ENCODE measurements at regions not wholly inside any gene's neighbourhood (a gene's known extent, or its start where the extent isn't known, plus 50 kb on each side); places are given as distances from the start of the nearest gene placed in this dataset.

GRCh38 chr20:48531505-48531904 lies 296.3 kb downstream of the PREX1 start:
- WGBS (ENCODE audit: extremely low coverage, insufficient coverage, insufficient read length): no CpG with 5 or more reads among the region's 2 CpGs
- no peak overlapping the region for H3K14ac ChIP-seq (ENCODE audit: low read length)

GRCh38 chr20:48530957-48531356 lies 296.8 kb downstream of the PREX1 start:
- H2BK120ac ChIP-seq (ENCODE audit: insufficient read depth, low read length, poor library complexity): no peak overlapping the region
- no peak overlapping the region for H3K27ac ChIP-seq (ENCODE audit: low read depth, low read length)
- H3K4me2 ChIP-seq (ENCODE audit: low read length): no peak overlapping the region
- H3K4ac ChIP-seq (ENCODE audit: low read depth, low read length): no peak overlapping the region
- DNase-seq: no peak
- no peak overlapping the region for H3K9ac ChIP-seq (ENCODE audit: low read length)
- no peak overlapping the region for H2AFZ ChIP-seq (ENCODE audit: insufficient read depth, low read length, poor library complexity)
- no peak overlapping the region for H3K23ac ChIP-seq (ENCODE audit: low read length)
- no peak overlapping the region for H3K4me3 ChIP-seq (ENCODE audit: low read depth, low read length)
- H2AK5ac ChIP-seq (ENCODE audit: low read length): no peak overlapping the region
- no peaks in the 10 kb centered on the region for H3K27me3 ChIP-seq (ENCODE audit: insufficient read depth, low read length)
- no peak overlapping the region for H4K12ac ChIP-seq (ENCODE audit: low read depth, low read length)
- no peak overlapping the region for H2BK5ac ChIP-seq (ENCODE audit: low read depth, low read length, poor library complexity)
- H2BK12ac ChIP-seq (ENCODE audit: low read length): no peak overlapping the region
- H3K79me2 ChIP-seq (ENCODE audit: control insufficient read depth, insufficient read depth, low read length, poor library complexity): no peaks in the 10 kb centered on the region
- H3K18ac ChIP-seq (ENCODE audit: low read length): no peak overlapping the region
- no peak overlapping the region for H4K91ac ChIP-seq (ENCODE audit: low read depth, low read length)
- H4K8ac ChIP-seq (ENCODE audit: low read depth, low read length): no peak overlapping the region
- H3K79me1 ChIP-seq (ENCODE audit: low read length): no peaks in the 10 kb centered on the region
- no peaks in the 10 kb centered on the region for H3K4me1 ChIP-seq (ENCODE audit: control insufficient read depth in 1 of 2, insufficient read depth in 2 of 2, low read length in 2 of 2)
- no CpG with 5 or more reads among the region's 5 CpGs for WGBS (ENCODE audit: extremely low coverage, insufficient coverage, insufficient read length)
- H3K14ac ChIP-seq (ENCODE audit: low read length): no peak overlapping the region
- H3K9me3 ChIP-seq (ENCODE audit: insufficient read depth, low read depth, low read length): no peaks in the 10 kb centered on the region
- no peaks in the 10 kb centered on the region for H3K36me3 ChIP-seq (ENCODE audit: control insufficient read depth in 1 of 2, insufficient read depth in 2 of 2, low read length in 2 of 2)

More at GRCh38 chr20:48531505-48531904, 296.3 kb downstream of the PREX1 start:
- Histone ChIP-seq H3K9me3 (ENCODE audit: insufficient read depth, low read depth, low read length) (no peaks in the 10 kb centered on the region), H3K36me3 (ENCODE audit: control insufficient read depth in 1 of 2, insufficient read depth in 2 of 2, low read length in 2 of 2) (no peaks in the 10 kb centered on the region), H3K27me3 (ENCODE audit: insufficient read depth, low read length) (no peaks in the 10 kb centered on the region), H4K8ac (ENCODE audit: low read depth, low read length) (no peak overlapping the region), H3K27ac (ENCODE audit: low read depth, low read length) (no peak overlapping the region), H2BK5ac (ENCODE audit: low read depth, low read length, poor library complexity) (no peak overlapping the region), H3K9ac (ENCODE audit: low read length) (no peak overlapping the region), H2BK12ac (ENCODE audit: low read length) (no peak overlapping the region), H3K4me3 (ENCODE audit: low read depth, low read length) (no peak overlapping the region), H3K18ac (ENCODE audit: low read length) (no peak overlapping the region), H4K12ac (ENCODE audit: low read depth, low read length) (no peak overlapping the region), H2AK5ac (ENCODE audit: low read length) (no peak overlapping the region), H2AFZ (ENCODE audit: insufficient read depth, low read length, poor library complexity) (no peak overlapping the region), H4K91ac (ENCODE audit: low read depth, low read length) (no peak overlapping the region), H3K4me2 (ENCODE audit: low read length) (no peak overlapping the region), H3K4me1 (ENCODE audit: control insufficient read depth in 1 of 2, insufficient read depth in 2 of 2, low read length in 2 of 2) (no peaks in the 10 kb centered on the region), H3K79me1 (ENCODE audit: low read length) (no peaks in the 10 kb centered on the region), H3K4ac (ENCODE audit: low read depth, low read length) (no peak overlapping the region), H3K79me2 (ENCODE audit: control insufficient read depth, insufficient read depth, low read length, poor library complexity) (no peaks in the 10 kb centered on the region), H3K23ac (ENCODE audit: low read length) (no peak overlapping the region), H2BK120ac (ENCODE audit: insufficient read depth, low read length, poor library complexity) (no peak overlapping the region)
- no peak for DNase-seq

GRCh38 chr20:48528346-48528745 lies 299.5 kb downstream of the PREX1 start:
- H3K36me3 ChIP-seq (ENCODE audit: control insufficient read depth in 1 of 2, insufficient read depth in 2 of 2, low read length in 2 of 2): no peaks in the 10 kb centered on the region
- no peak overlapping the region for H3K27ac ChIP-seq (ENCODE audit: low read depth, low read length)
- DNase-seq: no peak
- H2AK5ac ChIP-seq (ENCODE audit: low read length): no peak overlapping the region
- no peak overlapping the region for H4K12ac ChIP-seq (ENCODE audit: low read depth, low read length)
- H3K4me3 ChIP-seq (ENCODE audit: low read depth, low read length): no peak overlapping the region
- H2BK12ac ChIP-seq (ENCODE audit: low read length): no peak overlapping the region
- H3K27me3 ChIP-seq (ENCODE audit: insufficient read depth, low read length): no peaks in the 10 kb centered on the region
- no peak overlapping the region for H3K14ac ChIP-seq (ENCODE audit: low read length)
- H4K8ac ChIP-seq (ENCODE audit: low read depth, low read length): no peak overlapping the region
- H3K79me1 ChIP-seq (ENCODE audit: low read length): no peaks in the 10 kb centered on the region
- H3K9ac ChIP-seq (ENCODE audit: low read length): no peak overlapping the region
- no peaks in the 10 kb centered on the region for H3K79me2 ChIP-seq (ENCODE audit: control insufficient read depth, insufficient read depth, low read length, poor library complexity)
- no peak overlapping the region for H2AFZ ChIP-seq (ENCODE audit: insufficient read depth, low read length, poor library complexity)
- H3K9me3 ChIP-seq (ENCODE audit: insufficient read depth, low read depth, low read length): no peaks in the 10 kb centered on the region
- no peak overlapping the region for H2BK120ac ChIP-seq (ENCODE audit: insufficient read depth, low read length, poor library complexity)
- no peak overlapping the region for H4K91ac ChIP-seq (ENCODE audit: low read depth, low read length)
- WGBS (ENCODE audit: extremely low coverage, insufficient coverage, insufficient read length): no CpG with 5 or more reads among the region's 7 CpGs
- H3K4me1 ChIP-seq (ENCODE audit: control insufficient read depth in 1 of 2, insufficient read depth in 2 of 2, low read length in 2 of 2): no peaks in the 10 kb centered on the region
- no peak overlapping the region for H3K23ac ChIP-seq (ENCODE audit: low read length)
- H3K4me2 ChIP-seq (ENCODE audit: low read length): no peak overlapping the region
- no peak overlapping the region for H3K4ac ChIP-seq (ENCODE audit: low read depth, low read length)
- no peak overlapping the region for H2BK5ac ChIP-seq (ENCODE audit: low read depth, low read length, poor library complexity)
- H3K18ac ChIP-seq (ENCODE audit: low read length): no peak overlapping the region

- Histone ChIP-seq H3K27me3 (ENCODE audit: insufficient read depth, low read length) (no peaks in the 10 kb centered on the region), H3K36me3 (ENCODE audit: control insufficient read depth in 1 of 2, insufficient read depth in 2 of 2, low read length in 2 of 2) (no peaks in the 10 kb centered on the region), H3K9ac (ENCODE audit: low read length) (no peak overlapping the region), H3K9me3 (ENCODE audit: insufficient read depth, low read depth, low read length) (no peaks in the 10 kb centered on the region), H4K91ac (ENCODE audit: low read depth, low read length) (no peak overlapping the region), H4K8ac (ENCODE audit: low read depth, low read length) (no peak overlapping the region), H3K18ac (ENCODE audit: low read length) (no peak overlapping the region), H3K4me2 (ENCODE audit: low read length) (no peak overlapping the region), H3K79me2 (ENCODE audit: control insufficient read depth, insufficient read depth, low read length, poor library complexity) (no peaks in the 10 kb centered on the region), H2AFZ (ENCODE audit: insufficient read depth, low read length, poor library complexity) (no peak overlapping the region), H2AK5ac (ENCODE audit: low read length) (no peak overlapping the region), H2BK5ac (ENCODE audit: low read depth, low read length, poor library complexity) (no peak overlapping the region), H3K14ac (ENCODE audit: low read length) (no peak overlapping the region), H3K23ac (ENCODE audit: low read length) (no peak overlapping the region), H2BK120ac (ENCODE audit: insufficient read depth, low read length, poor library complexity) (no peak overlapping the region), H3K4me3 (ENCODE audit: low read depth, low read length) (no peak overlapping the region), H4K12ac (ENCODE audit: low read depth, low read length) (no peak overlapping the region), H3K4ac (ENCODE audit: low read depth, low read length) (no peak overlapping the region), H3K79me1 (ENCODE audit: low read length) (no peaks in the 10 kb centered on the region), H2BK12ac (ENCODE audit: low read length) (no peak overlapping the region), H3K4me1 (ENCODE audit: control insufficient read depth in 1 of 2, insufficient read depth in 2 of 2, low read length in 2 of 2) (no peaks in the 10 kb centered on the region), H3K27ac (ENCODE audit: low read depth, low read length) (no peak overlapping the region)
- WGBS (ENCODE audit: extremely low coverage, insufficient coverage, insufficient read length): no CpG with 5 or more reads among the region's 11 CpGs
- no peak for DNase-seq
Measured at GRCh38 chr20:48527771-48528170, 300.0 kb downstream of the PREX1 start.
